ENCODE measurements at regions not wholly inside any gene's neighbourhood (a gene's known extent, or its start where the extent isn't known, plus 50 kb on each side); places are given as distances from the start of the nearest gene placed in this dataset.

DNA sequence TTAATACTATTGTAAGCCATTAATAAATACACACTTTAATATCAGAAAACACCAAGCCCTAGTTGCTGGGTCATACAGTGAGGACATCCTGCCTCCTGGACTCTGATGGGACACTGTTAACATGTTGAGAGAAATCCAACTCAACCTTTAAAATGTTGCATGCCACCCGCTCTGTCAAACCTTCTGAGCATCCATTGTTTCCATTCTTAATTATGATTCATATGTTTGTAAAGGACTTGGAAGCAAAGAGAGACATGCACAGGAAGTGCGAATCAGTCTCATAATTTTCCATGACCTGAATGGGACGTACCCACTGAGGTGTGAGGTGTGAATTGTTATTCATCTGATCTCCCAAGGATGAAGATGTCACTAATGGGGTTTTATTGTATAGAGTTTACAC lies 186.4 kb downstream of the CAAP1 start:
- TF ChIP-seq EZH2 (IDR thresholded peaks at IDR 0.05; ENCODE audit: insufficient read depth, low read length) (no peak), CTCF (IDR thresholded peaks at IDR 0.05; ENCODE audit: insufficient read depth, low read depth, low read length) (no peak)
